Hepatic stellate cell (primary cell): ENCODE measurements at regions not wholly inside any gene's neighbourhood (a gene's known extent, or its start where the extent isn't known, plus 50 kb on each side); places are given as distances from the start of the nearest gene placed in this dataset.
"Not testable (repeated sequence)": the region's sequence is repeated elsewhere in the genome, so short reads cannot be mapped to it uniquely, and the experiment has no call there.

Experiments used
- DNase-seq: peaks from one replicate; pipeline ENCODE4 v3.0.0; 2011; ENCODE audit warnings: low spot score

DNA sequence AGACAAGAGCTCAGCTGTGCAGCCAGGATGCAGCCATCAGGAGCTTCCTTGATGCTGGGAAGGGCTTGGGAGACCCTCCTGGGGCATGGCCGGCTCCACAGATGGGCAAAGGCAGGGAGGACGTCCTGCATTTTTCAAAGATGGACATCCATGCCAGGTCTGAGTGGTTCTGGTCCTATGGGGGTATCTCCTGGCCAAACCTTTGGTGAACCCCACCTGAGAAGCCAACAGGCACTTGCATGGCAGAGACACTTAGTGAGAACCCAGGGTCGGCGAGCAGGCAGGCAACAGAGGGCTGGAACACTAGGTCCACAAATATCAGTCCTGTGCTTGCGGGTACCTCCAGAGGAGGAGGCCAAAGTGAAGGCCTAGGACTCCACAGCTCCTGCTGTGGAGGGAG lies 70.0 kb downstream of the KCTD15 start:
- no peak for DNase-seq

DNA sequence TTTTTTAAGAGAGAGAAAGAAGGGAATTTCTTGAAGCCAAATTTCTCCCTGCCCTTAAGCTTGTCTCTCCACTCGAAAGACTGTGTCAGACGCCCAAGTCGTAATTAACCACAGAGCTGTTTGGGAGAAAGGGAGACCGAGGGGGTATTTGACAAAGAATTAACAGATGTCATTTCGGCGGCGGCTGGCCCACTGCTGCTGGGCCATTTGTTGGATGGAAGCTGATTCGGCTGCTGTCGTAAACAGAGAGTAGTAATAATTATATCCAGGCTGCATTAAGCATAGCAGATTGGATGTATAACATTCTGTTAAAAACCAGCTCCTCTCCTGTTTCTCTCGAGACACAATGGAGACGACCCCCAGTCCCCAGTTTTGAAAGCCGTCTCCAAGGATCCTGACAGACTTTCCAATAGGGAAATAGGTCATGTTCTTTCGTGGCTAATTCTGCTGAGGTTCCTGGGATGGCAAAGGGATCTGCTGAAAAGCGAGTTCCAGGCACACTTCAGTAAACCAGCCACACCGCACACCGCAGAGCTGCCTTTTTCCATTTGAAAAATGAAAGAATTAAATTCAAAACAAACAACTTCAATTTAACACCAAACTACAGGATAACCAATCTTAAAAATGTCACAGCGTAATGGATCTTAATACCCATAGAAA lies 71.5 kb downstream of the KCTD15 start:
- DNase-seq = no peak

DNA sequence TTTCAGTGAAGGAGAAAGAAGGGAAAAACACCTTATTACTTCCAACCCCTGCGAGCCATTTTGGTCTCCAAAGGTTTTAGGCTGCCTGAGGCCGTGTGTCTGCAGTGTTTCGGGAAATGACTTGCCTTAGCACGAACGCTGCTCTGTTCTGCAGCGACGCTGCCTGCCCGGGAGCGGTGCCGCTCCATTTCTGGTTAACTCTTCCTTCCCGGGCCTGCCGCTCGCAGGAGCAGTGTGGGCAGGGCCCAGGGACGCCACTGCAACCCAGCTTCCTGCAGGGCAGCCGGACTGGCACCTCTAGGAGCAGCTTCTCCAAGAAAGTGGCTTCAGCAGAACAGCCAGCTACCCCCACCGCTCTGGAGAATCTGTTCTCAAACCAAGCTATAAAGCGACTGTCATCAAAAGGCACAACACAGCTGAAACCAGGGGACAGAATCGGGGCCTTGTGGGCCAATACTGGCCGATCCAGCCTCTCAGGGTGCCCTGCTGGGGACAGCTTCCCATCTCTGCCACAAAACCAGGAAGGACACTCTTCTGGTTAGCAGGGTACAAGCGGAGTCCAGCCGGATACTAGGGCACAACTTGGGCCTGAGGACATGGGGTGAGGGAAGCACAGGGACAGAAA lies 72.2 kb downstream of the KCTD15 start:
- DNase-seq = peak; percentile 22

DNA sequence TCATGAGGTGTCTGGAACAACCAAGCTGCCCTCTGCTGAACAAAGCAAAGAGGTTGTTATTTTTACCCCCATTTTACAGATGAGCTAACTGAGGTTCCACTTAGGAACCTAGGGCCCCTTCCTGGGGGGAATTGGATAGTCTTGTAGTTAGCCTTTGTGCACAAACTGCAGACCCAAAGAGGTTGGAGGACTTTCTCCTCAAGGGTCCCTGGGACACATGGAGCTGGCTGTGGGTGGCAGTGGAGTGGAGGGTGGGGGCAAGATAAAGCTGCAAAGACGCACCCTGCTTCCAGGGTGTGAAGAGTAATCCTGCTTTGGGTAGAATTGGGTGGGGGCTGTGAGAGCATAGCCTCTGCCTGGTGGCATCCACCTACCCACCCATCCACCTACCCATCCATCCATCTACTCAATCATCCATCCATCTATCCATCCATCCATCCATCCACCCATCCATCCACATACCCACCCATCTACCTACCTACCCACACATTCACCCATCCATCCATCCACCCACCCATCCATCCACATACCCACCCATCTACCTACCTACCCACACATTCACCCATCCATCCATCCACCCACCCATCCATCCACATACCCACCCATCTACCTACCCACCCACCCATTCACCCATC lies 73.7 kb downstream of the KCTD15 start:
- DNase-seq = not testable (repeated sequence)

DNA sequence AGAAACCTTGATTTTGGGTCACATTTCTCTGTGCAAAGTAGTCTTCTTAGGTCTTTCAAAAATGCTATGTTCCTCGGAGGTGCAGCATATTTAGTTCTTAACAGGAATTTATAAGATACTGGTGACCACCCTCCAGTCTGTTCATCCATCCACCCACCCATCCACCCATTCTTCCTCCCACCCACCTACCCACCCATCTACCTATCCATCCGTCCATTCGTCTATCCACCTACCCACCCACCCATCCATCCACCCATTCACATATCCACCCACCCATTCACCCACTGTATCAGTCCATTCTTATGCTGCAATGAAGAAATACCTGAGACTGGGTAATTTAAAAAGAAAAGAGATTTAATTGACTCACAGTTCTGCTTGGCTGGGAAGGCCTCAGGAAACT lies 74.9 kb downstream of the KCTD15 start:
- DNase-seq = no peak

DNA sequence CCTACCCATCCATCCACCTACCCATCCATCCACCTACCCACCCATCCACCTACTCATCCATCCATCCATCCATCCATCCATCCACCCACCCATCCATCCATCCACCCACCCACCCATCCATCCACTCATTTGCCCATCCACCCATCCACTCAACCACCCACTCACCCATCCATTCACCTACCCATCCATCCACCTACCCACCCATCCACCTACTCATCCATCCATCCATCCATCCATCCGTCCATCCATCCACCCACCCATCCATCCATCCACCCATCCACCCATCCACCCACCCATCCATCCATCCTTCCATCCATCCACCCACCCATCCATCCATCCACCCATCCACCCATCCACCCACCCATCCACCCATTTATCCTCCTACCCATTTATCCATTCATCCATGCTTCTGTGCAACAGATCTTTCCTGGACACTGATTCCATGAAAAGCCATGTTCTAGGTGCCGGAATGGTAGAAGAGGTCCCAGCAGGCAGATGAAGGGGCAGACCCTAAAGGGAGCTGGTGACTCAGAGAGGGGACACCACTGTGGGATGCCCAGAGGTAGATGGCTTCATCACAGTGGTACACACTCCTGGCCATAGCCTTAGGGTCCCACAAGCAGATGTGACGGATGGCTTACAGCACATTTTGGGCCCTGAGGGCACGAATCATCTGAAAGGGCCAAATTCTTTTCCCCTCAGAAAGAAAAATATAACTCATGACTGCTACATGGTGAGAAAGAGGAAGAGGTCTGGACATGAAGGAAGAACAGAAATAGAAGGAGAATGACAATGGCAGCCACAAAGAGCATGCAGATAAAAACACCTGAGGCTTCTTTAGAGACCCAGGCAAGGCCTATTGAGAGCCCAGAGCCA lies 76.0 kb downstream of the KCTD15 start:
- no peak for DNase-seq

DNA sequence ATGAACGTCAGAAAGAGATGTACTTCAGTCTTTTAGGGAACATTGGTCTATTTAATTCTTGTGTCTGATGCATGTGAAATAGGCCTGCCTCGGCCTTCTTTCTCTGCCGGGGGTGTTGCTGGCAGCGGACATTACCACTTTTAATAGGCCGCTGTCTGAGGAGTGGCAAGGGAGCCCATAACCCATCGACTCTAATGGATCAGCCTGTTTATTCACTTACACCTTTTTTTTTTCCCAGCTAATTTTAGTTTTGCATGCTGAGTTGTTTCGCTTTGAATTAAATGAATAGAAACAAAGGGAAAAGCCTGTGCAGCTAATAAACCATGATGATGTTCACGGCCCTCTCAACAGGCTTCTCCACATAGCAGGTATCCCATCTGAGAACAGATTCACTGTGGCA lies 78.4 kb downstream of the KCTD15 start:
- no peak for DNase-seq

DNA sequence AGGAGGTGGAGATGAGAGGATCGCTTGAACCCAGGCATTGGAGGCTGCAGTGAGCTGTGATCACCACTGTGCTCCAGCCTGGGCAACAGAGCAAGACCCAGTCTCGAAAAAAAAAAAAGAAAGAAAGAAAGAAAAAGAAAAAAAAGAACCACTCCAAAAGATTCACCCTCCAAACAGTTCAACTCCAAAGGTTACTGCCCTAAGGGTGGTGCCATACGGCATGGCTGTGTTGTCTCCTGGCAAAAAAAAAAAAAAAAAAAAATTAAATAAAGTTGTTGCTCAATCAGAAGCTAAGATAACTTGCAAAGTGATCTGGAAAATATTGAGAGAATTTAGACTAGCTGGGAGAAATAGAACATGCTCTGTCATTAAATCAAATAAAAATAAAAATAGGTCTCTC lies 79.5 kb downstream of the KCTD15 start:
- no peak for DNase-seq

DNA sequence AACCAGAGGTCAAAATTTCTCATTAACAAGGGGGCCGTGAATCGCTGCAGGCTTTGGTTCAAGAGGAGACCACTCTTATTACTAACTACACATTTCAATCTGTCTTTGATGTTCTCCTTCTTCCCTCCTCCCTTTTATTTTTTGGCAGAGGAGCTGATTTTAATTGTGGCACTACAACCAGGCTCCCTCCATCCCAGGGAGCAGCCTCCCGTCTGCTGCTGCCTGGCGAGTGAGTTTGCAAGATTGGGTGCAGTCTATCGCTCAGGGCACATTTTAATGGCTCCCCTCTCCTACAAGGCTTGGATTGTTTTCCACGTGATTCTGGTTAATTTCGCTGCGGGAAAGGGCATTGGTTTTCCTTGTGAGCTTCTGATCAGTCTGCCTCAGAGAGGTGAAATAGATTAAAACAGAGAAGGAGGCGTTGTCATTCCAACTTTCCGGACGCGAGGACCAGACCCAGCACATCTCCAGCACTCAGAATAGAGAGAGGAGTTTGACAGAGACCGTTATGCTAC lies 81.4 kb downstream of the KCTD15 start:
- DNase-seq = no peak

DNA sequence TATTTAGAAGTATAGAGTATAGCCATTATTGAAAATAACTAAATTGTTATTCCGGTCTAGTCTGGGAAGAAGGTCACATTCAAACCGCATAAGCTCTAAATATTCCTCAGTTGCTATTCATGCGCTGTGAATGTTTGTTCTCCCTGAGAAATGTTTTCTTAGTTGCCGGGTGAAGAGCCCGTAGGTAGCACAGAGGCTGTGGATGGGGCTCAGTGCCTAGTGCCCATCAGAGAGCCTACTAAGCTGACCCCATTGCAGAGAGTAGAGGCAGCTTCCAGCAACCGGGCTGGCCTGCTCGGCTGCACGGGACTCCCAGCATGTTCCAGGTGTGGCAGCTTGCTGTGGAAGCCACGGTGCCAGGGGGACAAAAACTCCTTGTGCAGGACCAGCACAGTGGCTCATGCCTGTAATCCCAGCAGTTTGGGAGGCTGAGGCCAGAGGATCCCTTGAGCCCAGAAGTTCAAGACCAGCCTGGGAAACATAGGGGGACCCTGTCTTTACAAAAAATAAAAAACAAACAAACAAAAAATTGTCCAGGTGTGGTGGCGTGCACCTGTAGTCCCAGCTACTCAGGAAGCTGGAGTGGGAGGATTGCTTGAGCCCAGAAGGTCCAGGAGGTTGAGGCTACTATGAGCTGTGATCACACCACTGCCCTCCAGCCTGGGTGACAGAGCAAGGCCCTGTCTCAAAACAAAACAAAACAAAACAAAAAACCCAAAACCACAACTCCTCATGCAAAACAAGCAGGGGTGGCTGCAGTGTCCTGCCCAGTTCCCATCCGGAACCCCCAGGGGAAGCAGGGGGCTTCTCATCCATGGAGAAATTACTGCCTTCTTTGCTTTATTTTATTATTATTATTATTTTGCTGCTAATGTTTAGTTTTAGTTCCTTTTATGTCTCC lies 82.5 kb downstream of the KCTD15 start:
- no peak for DNase-seq

DNA sequence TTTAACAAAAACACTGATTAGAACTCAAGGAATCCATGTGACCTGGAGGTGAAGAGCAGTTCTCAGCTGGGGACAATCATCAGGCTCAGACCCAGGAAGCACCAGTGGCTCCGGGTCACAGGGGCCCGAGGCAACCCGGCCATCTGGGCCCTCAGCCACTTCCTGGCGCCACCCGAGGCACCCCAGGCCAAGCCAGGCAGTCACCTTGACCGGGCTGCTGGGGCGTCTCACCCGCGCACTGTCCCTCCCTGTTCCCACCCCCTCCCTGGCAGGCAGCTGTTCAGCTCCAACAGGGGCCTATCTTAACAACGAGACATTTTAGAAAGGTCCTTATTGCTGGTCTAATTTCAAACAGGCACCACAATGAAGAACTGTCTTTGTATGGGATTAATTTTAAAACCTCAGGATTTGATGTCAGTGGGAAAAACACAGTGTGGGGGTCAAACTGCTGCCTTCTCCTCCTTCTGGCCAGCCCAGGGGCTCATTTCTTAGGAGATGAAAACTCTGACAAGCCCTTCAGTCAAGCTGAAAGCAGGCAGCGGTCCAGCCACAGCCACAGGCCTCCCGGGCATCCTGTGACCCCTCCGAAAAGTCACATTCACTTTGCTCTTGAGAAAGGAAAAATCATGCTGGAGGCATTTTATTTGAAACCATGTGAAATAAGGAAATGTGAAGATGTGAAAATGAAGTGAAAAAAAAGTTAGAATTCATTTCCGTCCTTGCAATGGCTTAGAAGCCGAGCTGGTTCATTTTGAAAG lies 83.3 kb downstream of the KCTD15 start:
- no peak for DNase-seq

DNA sequence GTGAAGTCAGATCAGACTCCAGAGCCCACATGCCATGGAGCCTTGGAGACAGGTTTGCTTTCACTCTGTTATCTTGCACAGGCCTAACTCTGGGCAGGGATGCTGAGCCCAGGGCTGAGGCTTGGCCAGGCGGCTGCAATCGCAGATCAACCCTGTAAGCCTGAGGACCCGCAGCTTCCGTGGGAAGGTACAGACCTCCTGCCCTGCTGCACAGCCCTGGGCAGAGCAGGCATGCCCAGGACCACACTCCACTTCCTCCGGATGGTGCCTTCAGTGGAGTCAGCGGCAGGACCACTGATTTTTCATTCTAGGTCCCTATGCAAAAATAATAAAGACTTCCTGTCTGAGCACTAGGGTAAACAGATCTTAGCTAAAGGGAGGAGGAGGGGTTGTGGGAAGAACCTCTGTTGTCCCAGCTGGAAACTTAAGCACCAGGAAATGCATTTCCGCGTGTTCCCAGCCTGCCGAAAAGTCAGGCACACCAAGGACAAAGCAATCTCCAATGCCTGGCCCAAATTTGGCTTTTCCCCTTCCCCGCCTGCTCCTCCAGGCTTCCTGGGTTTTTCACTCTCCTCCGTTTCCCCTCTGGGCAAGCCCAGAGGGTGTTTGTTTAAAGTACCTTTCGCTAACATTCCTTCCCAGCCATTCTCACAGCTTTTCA lies 87.3 kb downstream of the KCTD15 start:
- no peak for DNase-seq

DNA sequence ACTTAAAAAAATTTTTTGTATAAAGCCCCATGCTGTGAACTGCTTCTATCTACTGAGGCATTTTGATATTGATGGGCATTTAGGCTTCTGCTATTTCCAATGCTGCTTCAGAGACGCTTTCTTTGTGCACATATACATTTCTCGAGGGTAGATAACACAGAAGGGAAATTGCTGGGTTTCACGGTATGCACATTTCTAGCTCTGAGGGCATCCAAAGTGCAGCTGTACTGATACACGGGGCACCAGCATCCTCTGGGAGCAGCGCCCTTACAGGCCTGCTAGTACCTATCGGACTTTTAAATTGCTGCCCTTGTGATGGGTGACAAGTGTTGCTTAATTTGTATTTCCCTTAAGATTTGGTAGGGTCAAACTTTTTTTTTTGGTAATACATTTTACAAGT lies 88.6 kb downstream of the KCTD15 start:
- DNase-seq = no peak

DNA sequence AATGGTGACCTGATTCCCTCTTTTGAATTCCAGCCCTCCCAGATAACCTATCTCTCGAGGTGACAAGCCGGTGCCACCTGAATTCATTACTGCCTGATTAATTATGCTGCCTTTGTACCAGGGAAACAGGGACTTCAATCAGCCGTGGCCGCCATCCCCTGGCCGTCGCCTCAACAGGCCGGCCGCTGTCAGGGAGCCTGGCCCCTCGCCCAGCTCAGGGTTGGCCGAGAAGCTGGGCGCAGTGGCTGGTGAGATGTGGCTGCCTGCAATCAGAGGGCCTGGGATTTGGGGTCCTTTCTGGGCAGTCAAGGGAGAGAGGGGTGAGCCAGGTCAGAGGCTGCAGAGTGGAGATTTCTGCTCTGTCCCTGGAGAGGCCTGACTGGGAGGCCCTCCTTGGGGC lies 91.2 kb downstream of the KCTD15 start:
- no peak for DNase-seq

DNA sequence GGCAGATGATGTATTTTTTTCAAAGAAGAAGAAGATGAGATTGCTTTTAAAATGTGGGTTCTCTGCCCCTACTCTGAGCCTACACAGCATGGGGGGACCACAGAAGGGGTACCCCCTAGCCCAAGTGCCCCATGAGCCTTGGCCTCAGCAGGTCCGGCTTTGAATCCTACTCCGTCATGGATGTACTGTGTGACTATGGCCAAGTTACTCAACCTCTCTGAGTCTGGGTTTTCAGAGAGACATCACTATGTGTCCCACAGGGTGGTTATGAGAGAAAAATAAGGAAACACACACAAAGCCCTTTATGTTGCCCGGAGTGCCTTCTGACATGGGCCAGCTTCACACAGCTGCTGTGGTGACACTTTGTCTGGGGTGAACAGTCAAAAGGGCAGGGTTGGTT lies 92.0 kb downstream of the KCTD15 start:
- no peak for DNase-seq

DNA sequence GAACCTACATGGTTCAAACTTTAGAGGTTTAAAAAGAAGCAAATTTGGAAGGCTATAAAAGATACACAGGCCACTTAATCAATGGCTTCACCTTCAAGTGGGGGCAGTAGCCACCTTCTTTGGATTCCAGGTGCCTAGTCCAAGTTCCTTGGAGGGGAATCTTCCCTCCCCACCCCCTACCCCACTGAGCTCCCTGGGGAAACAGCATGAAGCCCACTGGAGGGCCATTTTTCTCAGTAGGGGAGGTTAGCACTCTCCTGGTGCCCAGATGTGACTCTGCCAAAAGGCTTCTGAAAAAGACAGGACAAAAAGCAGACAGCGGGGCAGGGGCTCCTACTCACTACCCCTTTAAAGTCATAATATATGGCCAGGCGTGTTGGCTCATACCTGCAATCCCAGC lies 93.9 kb downstream of the KCTD15 start:
- no peak for DNase-seq

DNA sequence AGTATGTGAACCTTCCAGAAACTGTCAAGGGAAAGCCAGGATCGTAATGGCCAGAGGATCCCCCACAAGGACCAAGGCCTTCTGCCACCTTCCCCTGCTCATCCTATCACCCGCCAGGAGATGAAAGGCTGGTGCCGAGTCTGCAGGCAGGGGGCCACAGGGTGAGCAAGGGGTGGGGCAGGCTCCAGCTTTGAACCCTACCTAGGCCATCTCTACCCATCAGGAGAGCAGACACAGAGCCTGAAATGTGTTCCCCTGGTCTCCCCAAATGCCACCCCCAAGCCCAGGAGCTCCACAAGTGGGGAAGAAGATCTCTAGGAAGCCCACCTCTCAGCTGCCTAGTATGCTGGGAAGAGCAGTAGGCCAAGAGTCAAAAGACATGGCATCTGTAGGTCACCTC lies 95.1 kb downstream of the KCTD15 start:
- no peak for DNase-seq

DNA sequence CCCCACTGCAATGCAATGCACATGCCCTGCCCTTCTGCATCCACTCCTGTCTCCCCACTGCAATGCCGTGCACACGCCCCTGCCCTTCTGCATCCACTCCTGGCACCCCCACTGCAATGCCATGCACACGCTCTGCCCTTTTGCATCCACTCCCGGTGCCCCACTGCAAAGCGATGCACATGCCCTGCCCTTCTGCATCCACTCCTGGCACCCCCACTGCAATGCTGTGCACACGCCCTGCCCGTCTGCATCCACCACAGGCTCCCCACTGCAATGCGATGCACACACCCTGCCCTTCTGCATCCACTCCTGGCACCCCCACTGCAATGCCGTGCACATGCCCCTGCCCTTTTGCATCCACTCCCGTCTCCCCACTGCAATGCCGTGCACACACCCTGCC lies 98.1 kb downstream of the KCTD15 start:
- DNase-seq = no peak

DNA sequence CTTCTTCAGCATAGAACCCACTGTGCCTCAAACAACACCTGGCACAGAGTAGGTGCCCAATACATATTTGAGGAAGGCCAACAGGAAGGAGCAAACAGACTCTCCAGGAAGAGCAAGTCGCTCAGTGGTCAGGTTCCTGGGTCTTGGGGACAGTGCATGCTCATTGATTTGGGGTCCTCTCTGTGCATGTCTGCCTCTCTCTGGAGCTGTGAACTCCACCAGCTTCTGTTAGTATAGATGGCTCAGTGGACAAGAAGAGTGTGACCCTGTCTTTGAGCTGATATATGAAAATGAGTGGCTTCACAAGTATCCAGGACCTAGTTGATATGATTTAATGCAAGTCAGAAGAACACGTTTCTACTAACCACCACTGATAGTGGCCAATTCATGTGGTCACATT lies 98.7 kb downstream of the KCTD15 start:
- DNase-seq = no peak

DNA sequence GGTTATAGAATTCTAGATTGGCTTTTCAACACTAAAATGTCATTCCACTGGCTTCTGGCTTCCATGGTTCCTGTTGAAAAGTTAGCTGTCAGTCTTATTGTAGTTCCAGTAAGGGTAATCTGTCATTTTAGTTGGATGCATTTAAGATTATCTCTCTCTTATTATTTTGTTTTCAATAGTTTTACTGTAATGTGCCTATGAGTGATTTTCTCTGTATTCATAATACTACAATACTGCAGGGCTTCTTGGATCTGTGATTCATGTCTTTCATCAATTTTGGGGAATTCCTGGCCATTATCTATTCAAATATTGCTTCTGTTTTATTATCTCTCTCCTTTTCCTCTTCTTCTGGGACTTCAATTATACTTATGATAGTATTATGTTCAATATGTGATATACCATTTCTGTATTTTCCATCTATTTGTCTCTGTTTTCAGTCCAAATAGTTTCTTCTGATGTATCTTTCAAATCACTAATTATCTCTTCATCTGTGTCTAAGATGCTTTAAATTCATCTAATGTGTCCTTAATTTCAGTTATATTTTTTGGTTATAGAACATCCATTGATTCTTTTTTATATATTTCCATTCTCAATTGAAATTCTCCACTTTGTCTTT lies 101.5 kb downstream of the KCTD15 start:
- DNase-seq = no peak
